Loucy (cell line): ENCODE measurements at regions not wholly inside any gene's neighbourhood (a gene's known extent, or its start where the extent isn't known, plus 50 kb on each side); places are given as distances from the start of the nearest gene placed in this dataset.

Experiments
- EZH2phosphoT487 ChIP-seq: fragments of 200-600 bp; IDR thresholded peaks from 2 replicates; pipeline ENCODE4 v1.6.1; 2018; ENCODE audit warnings: antibody characterized with exemption, mild to moderate bottlenecking, moderate library complexity, borderline replicate concordance
- TF ChIP-seq, protein P1 (sequence below): fragments of 200-600 bp; sonication (generic); conservative IDR thresholded peaks from 2 replicates; pipeline ENCODE4 v1.5.1; 2014; ENCODE audit warnings: mild to moderate bottlenecking, antibody characterized with exemption, low read length

DNA sequence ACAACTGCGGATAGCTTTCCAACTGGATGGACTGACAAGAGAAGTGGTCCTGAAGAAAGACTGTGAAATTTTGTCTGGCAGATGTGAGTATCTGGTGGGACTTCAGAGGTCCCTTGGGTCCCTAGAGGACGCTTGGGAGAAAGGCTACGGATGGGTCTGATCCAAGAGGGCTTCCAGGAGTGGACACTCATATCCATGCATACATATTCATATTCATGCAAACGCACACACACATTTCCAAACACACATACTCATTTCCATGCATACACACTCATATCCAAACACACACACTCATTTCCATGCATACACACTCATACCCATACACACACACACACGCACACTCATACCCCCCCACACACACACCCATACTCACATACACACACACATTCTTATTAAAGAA lies 200.2 kb upstream of the DDX18 start:
- TF ChIP-seq, protein P1, sequence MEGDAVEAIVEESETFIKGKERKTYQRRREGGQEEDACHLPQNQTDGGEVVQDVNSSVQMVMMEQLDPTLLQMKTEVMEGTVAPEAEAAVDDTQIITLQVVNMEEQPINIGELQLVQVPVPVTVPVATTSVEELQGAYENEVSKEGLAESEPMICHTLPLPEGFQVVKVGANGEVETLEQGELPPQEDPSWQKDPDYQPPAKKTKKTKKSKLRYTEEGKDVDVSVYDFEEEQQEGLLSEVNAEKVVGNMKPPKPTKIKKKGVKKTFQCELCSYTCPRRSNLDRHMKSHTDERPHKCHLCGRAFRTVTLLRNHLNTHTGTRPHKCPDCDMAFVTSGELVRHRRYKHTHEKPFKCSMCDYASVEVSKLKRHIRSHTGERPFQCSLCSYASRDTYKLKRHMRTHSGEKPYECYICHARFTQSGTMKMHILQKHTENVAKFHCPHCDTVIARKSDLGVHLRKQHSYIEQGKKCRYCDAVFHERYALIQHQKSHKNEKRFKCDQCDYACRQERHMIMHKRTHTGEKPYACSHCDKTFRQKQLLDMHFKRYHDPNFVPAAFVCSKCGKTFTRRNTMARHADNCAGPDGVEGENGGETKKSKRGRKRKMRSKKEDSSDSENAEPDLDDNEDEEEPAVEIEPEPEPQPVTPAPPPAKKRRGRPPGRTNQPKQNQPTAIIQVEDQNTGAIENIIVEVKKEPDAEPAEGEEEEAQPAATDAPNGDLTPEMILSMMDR = no peak
- TF ChIP-seq EZH2phosphoT487 = no peak
